Kidney (tissue), 13 donors: ENCODE measurements at regions not wholly inside any gene's neighbourhood (a gene's known extent, or its start where the extent isn't known, plus 50 kb on each side); places are given as distances from the start of the nearest gene placed in this dataset.

Experiments used
- DNase-seq, 5 donors: peaks; one replicate each; pipeline ENCODE4 v3.0.0-alpha.2; 2013 to 2020
- FAIRE-seq: peaks from 2 replicates; lab custom pipeline; 2012; peaks lifted over from hg19 to GRCh38; lab: Jason Lieb, UNC
- H3K27ac ChIP-seq, 2 donors: one replicate each; pipeline ENCODE4 v1.7.0; 2013; ENCODE audit warnings: low read depth in 2 of 2, low read length in 2 of 2, inconsistent platforms in 1 of 2
- H3K27me3 ChIP-seq: one replicate; pipeline ENCODE4 v1.7.1; 2013; ENCODE audit warnings: low read length, inconsistent platforms; ENCODE audit not compliant: control insufficient read depth, insufficient read depth
- H3K36me3 ChIP-seq, 3 donors: one replicate each; pipeline versions ENCODE4 v1.7.0 to v1.7.1; 2013; ENCODE audit warnings: low read length in 3 of 3, control low read depth in 1 of 3, inconsistent platforms in 1 of 3; ENCODE audit not compliant: insufficient read depth in 3 of 3, control insufficient read depth in 2 of 3
- H3K4me1 ChIP-seq, 3 donors: one replicate each; pipeline versions ENCODE4 v1.7.0 to v1.7.1; 2013; ENCODE audit warnings: low read length in 3 of 3, inconsistent platforms in 1 of 3, low read depth in 1 of 3; ENCODE audit not compliant: control insufficient read depth in 2 of 3, insufficient read depth in 2 of 3
- H3K4me3 ChIP-seq, 3 donors: one replicate each; pipeline versions ENCODE4 v1.7.0 to v1.8.1; 2013; ENCODE audit warnings: low read length in 3 of 3, control low read depth in 1 of 3, inconsistent platforms in 1 of 3
- H3K9ac ChIP-seq, 3 donors: one replicate each; pipeline versions ENCODE4 v1.7.0 to v1.7.1; 2013; ENCODE audit warnings: low read length in 3 of 3, control low read depth in 1 of 3, inconsistent platforms in 1 of 3
- H3K9me3 ChIP-seq, 3 donors: one replicate each; pipeline versions ENCODE4 v1.7.0 to v1.7.1; 2013; ENCODE audit warnings: low read length in 3 of 3, control low read depth in 1 of 3, inconsistent platforms in 1 of 3; ENCODE audit not compliant: control insufficient read depth in 2 of 3, insufficient read depth in 1 of 3
- intact Hi-C: fragments of 100-400 bp; cut with DNase I; formaldehyde crosslinking; loops from one replicate; pipeline ENCODE4 v1.11.1; 2022
- TF ChIP-seq, protein P1 (sequence below): IDR thresholded peaks from 3 replicates; pipeline ENCODE4 v1.5.1; 2012; ENCODE audit warnings: mild to moderate bottlenecking, moderate library complexity, borderline replicate concordance; ENCODE audit not compliant: insufficient read depth; ENCODE audit errors: extremely low read depth
- donor health status: control.
- donor health status: control.
- donor health status: control.
- donor health status: control.
- donor health status: control.
- donor health status: DM: yes; HTN: yes; CAD: no.
- donor health status: Normal renal cell carcinoma (clear cell type).

DNA sequence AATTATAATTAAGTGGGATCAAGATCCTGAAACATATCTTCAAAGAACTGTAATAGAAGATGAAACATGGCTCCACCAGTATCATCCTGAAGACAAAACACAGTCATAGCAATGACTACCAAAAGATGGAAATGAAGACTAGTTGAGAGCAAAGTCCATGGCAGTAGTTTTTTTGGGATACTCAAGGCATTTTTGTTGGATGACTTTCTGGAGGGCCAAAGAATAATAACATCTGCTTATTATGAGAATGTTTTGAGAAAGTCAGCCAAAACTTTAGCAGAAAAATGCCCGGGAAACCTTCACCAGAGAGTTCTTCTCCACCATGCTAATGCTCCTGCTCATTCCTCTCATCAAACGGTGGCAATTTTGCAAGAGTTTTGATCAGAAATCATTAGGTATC is 809.4 kb upstream of the RAG2 start:
- Histone ChIP-seq H3K9me3 (no peaks in the 10 kb centered on the region), H3K4me3 (no peak overlapping the region), H3K27ac (no peak overlapping the region), H3K36me3 (no peaks in the 10 kb centered on the region), H3K4me1 (no peaks in the 10 kb centered on the region), H3K27me3 (no peaks in the 10 kb centered on the region), H3K9ac (no peak overlapping the region)
- TF ChIP-seq, protein P1, sequence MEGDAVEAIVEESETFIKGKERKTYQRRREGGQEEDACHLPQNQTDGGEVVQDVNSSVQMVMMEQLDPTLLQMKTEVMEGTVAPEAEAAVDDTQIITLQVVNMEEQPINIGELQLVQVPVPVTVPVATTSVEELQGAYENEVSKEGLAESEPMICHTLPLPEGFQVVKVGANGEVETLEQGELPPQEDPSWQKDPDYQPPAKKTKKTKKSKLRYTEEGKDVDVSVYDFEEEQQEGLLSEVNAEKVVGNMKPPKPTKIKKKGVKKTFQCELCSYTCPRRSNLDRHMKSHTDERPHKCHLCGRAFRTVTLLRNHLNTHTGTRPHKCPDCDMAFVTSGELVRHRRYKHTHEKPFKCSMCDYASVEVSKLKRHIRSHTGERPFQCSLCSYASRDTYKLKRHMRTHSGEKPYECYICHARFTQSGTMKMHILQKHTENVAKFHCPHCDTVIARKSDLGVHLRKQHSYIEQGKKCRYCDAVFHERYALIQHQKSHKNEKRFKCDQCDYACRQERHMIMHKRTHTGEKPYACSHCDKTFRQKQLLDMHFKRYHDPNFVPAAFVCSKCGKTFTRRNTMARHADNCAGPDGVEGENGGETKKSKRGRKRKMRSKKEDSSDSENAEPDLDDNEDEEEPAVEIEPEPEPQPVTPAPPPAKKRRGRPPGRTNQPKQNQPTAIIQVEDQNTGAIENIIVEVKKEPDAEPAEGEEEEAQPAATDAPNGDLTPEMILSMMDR, result no peak
- DNase-seq (no peak), FAIRE-seq (no peak)
- intact Hi-C loops, result no loop called here

DNA sequence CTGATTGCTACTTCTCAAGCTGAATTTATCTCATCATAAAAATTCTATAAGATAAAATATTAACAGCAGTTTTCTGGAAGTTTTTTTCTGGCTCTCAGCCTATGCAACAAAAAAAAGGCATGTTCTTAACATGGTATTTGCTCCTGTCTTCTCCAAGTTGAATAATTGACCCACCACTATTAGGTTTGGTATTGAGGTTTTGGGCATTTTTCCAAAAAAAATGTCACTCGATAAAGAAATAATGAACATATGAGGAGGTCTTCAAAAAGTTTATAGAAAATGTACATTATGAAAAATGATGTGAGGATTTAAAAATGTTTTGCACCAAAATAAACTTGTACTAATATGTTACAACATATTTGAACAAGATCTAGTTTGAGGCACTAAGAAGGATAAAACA is 808.6 kb upstream of the RAG2 start:
- Histone ChIP-seq H3K9ac (no peak overlapping the region), H3K4me3 (no peak overlapping the region), H3K27me3 (no peaks in the 10 kb centered on the region), H3K36me3 (no peaks in the 10 kb centered on the region), H3K27ac (no peak overlapping the region), H3K4me1 (no peaks in the 10 kb centered on the region), H3K9me3 (no peaks in the 10 kb centered on the region)
- TF ChIP-seq, protein P1, result no peak
- intact Hi-C loops, result no loop called here
- FAIRE-seq, result peak; percentile 21
- DNase-seq, result no peak

DNA sequence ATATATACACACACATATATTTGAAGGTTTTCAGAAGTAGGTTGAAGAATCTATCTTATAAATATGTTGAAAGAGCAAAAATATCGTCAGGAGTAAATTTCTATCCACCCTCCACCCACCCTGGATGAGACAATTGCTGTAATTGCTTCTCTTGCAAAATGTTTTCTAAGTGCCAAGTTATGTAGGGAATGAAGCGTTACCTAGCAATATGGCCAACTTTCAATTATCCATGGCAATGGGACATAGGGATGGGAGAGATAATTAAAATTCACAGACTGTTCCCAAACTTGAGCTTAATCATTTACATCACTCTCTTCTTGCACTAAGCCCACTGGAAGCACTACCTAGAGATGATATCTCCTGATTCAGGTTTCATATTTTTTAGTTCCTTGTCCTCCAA is 806.2 kb upstream of the RAG2 start:
- TF ChIP-seq, protein P1, result no peak
- DNase-seq (no peak), FAIRE-seq (no peak)
- Histone ChIP-seq H3K4me1 (no peaks in the 10 kb centered on the region), H3K27me3 (no peaks in the 10 kb centered on the region), H3K27ac (no peak overlapping the region), H3K9ac (no peak overlapping the region), H3K4me3 (no peak overlapping the region), H3K36me3 (no peaks in the 10 kb centered on the region), H3K9me3 (no peaks in the 10 kb centered on the region)
- intact Hi-C loops, result no loop called here

DNA sequence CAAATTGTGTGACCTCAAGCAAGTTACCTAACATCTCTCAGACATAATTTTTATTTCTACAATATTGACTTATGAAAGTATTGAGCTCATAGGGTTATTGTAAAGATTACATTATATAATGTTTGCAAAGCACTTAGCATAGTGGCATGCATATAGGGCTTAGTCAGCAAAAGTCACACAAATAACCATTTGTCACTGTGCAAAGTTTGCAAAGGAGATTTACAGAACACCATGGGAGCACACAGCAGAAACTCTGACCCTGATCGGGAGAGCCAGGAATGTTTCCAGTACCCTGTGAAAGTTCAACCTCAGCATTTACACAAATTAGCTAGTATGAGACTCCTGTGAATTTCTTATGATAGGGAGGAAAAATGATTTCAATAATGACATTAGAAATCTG is 804.6 kb upstream of the RAG2 start:
- Histone ChIP-seq H3K27ac (no peak overlapping the region), H3K9me3 (no peaks in the 10 kb centered on the region), H3K9ac (no peak overlapping the region), H3K4me1 (no peaks in the 10 kb centered on the region), H3K36me3 (no peaks in the 10 kb centered on the region), H3K27me3 (no peaks in the 10 kb centered on the region), H3K4me3 (no peak overlapping the region)
- TF ChIP-seq, protein P1, result no peak
- FAIRE-seq (no peak), DNase-seq (no peak)
- intact Hi-C loops, result no loop called here
